ENCODE measurements at regions not wholly inside any gene's neighbourhood (a gene's known extent, or its start where the extent isn't known, plus 50 kb on each side); places are given as distances from the start of the nearest gene placed in this dataset.

GRCh38 chr9:82242285-82242963 is 253.9 kb downstream of the SPATA31D1 start:
- Mint-ChIP-seq H3K27me3 (no peaks in the 10 kb centered on the region), H3K9me3 (peaks cover 27 to 29% of the 10 kb centered on the region in 2 donors), H3K27ac (no peak overlapping the region), H3K36me3 (peaks cover 27 to 37% of the 10 kb centered on the region in 2 donors), H3K4me3 (no peak overlapping the region), H3K4me1 (peaks cover 14 to 21% of the 10 kb centered on the region in 2 donors)
- ATAC-seq (replicated peaks): peak in 1 of 2 donors; percentile 46
- no peak for DNase-seq

- Mint-ChIP-seq H3K36me3 (peaks cover 0 to 5% of the 10 kb centered on the region in 2 donors), H3K4me1 (peaks cover 14 to 19% of the 10 kb centered on the region in 2 donors), H3K9me3 (no peaks in the 10 kb centered on the region), H3K4me3 (no peak overlapping the region), H3K27me3 (no peaks in the 10 kb centered on the region), H3K27ac (no peak overlapping the region)
- ATAC-seq (replicated peaks): peak; percentile 78 to 81
- peak; percentile 9 for DNase-seq
These were observed 258.7 kb downstream of the SPATA31D1 start for GRCh38 chr9:82247318-82247717.

GRCh38 chr9:82252116-82252515 is 263.5 kb downstream of the SPATA31D1 start:
- peaks cover 7 to 9% of the 10 kb centered on the region in 2 donors for H3K4me1 Mint-ChIP-seq
- no peaks in the 10 kb centered on the region for H3K27me3 Mint-ChIP-seq
- DNase-seq (no peak), ATAC-seq (replicated peaks) (no peak)
- no peak overlapping the region for H3K27ac Mint-ChIP-seq
- H3K9me3 Mint-ChIP-seq: no peaks in the 10 kb centered on the region
- H3K4me3 Mint-ChIP-seq: no peak overlapping the region
- no peaks in the 10 kb centered on the region for H3K36me3 Mint-ChIP-seq

- ATAC-seq (replicated peaks): peak; percentile 51 to 81
- H3K4me1 Mint-ChIP-seq: peaks cover 0 to 2% of the 10 kb centered on the region in 2 donors
These were observed 266.2 kb downstream of the SPATA31D1 start for GRCh38 chr9:82254646-82255367.

GRCh38 chr9:82255481-82256176 is 267.1 kb downstream of the SPATA31D1 start:
- H3K4me1 Mint-ChIP-seq: peaks cover 0 to 6% of the 10 kb centered on the region in 2 donors
- H3K27ac Mint-ChIP-seq: no peak overlapping the region
- no peaks in the 10 kb centered on the region for H3K9me3 Mint-ChIP-seq
- DNase-seq: no peak
- no peak overlapping the region for H3K4me3 Mint-ChIP-seq
- H3K27me3 Mint-ChIP-seq: no peaks in the 10 kb centered on the region
- no peak for ATAC-seq (replicated peaks)
- H3K36me3 Mint-ChIP-seq: no peaks in the 10 kb centered on the region

More at GRCh38 chr9:82254646-82255367, 266.2 kb downstream of the SPATA31D1 start:
- Mint-ChIP-seq H3K27me3 (no peaks in the 10 kb centered on the region), H3K4me3 (no peak overlapping the region), H3K9me3 (no peaks in the 10 kb centered on the region), H3K36me3 (no peaks in the 10 kb centered on the region), H3K27ac (no peak overlapping the region)
- no peak for DNase-seq

- ATAC-seq (replicated peaks) (no peak), DNase-seq (no peak)
- Mint-ChIP-seq H3K27ac (no peak overlapping the region), H3K36me3 (peaks cover 0 to 5% of the 10 kb centered on the region in 2 donors), H3K4me3 (no peak overlapping the region), H3K4me1 (peaks cover 0 to 3% of the 10 kb centered on the region in 2 donors), H3K9me3 (peaks cover 4 to 7% of the 10 kb centered on the region in 2 donors), H3K27me3 (no peaks in the 10 kb centered on the region)
These were observed 272.1 kb downstream of the SPATA31D1 start for GRCh38 chr9:82260691-82261090.

- Mint-ChIP-seq H3K4me3 (no peak overlapping the region), H3K4me1 (peaks cover 0 to 3% of the 10 kb centered on the region in 2 donors), H3K36me3 (peaks cover 0 to 5% of the 10 kb centered on the region in 2 donors)
These were observed 275.0 kb downstream of the SPATA31D1 start for GRCh38 chr9:82263619-82264018.

GRCh38 chr9:82271106-82271561 is 282.6 kb downstream of the SPATA31D1 start:
- Mint-ChIP-seq H3K4me3 (no peak overlapping the region), H3K4me1 (peaks cover 7 to 10% of the 10 kb centered on the region in 2 donors), H3K27me3 (no peaks in the 10 kb centered on the region), H3K36me3 (no peaks in the 10 kb centered on the region), H3K9me3 (no peaks in the 10 kb centered on the region), H3K27ac (no peak overlapping the region)
- ATAC-seq (replicated peaks): no peak
- no peak for DNase-seq

More at GRCh38 chr9:82263619-82264018, 275.0 kb downstream of the SPATA31D1 start:
- H3K27me3 Mint-ChIP-seq: no peaks in the 10 kb centered on the region
- DNase-seq: no peak
- ATAC-seq (replicated peaks): no peak
- no peak overlapping the region for H3K27ac Mint-ChIP-seq
- H3K9me3 Mint-ChIP-seq: peaks cover 4 to 7% of the 10 kb centered on the region in 2 donors

- Mint-ChIP-seq H3K27ac (no peak overlapping the region), H3K36me3 (peaks cover 4 to 5% of the 10 kb centered on the region in 2 donors)
- no peak for DNase-seq
These were observed 284.5 kb downstream of the SPATA31D1 start for GRCh38 chr9:82273121-82273520.

GRCh38 chr9:82275258-82275927 is 286.8 kb downstream of the SPATA31D1 start:
- Mint-ChIP-seq H3K36me3 (peaks cover 6 to 9% of the 10 kb centered on the region in 2 donors), H3K27me3 (no peaks in the 10 kb centered on the region), H3K4me1 (peaks cover 10 to 20% of the 10 kb centered on the region in 2 donors), H3K27ac (no peak overlapping the region), H3K9me3 (peaks cover 5 to 6% of the 10 kb centered on the region in 2 donors), H3K4me3 (no peak overlapping the region)
- ATAC-seq (replicated peaks) (no peak), DNase-seq (no peak)

More at GRCh38 chr9:82273121-82273520, 284.5 kb downstream of the SPATA31D1 start:
- Mint-ChIP-seq H3K9me3 (peaks cover 5 to 6% of the 10 kb centered on the region in 2 donors), H3K4me3 (no peak overlapping the region), H3K4me1 (peaks cover 12 to 22% of the 10 kb centered on the region in 2 donors), H3K27me3 (no peaks in the 10 kb centered on the region)
- no peak for ATAC-seq (replicated peaks)

GRCh38 chr9:82281066-82281465 is 292.5 kb downstream of the SPATA31D1 start:
- Mint-ChIP-seq H3K36me3 (peaks cover 7 to 11% of the 10 kb centered on the region in 2 donors), H3K9me3 (peaks cover 5 to 8% of the 10 kb centered on the region in 2 donors), H3K4me1 (peaks cover 5 to 12% of the 10 kb centered on the region in 2 donors), H3K27me3 (no peaks in the 10 kb centered on the region), H3K4me3 (no peak overlapping the region), H3K27ac (no peak overlapping the region)
- ATAC-seq (replicated peaks): no peak
- no peak for DNase-seq

GRCh38 chr9:82284758-82285157 is 296.2 kb downstream of the SPATA31D1 start:
- DNase-seq: no peak
- no peak for ATAC-seq (replicated peaks)
- H3K27me3 Mint-ChIP-seq: no peaks in the 10 kb centered on the region
- peak overlapping the region; percentile 51 for H3K27ac Mint-ChIP-seq
- no peak overlapping the region for H3K4me3 Mint-ChIP-seq
- no peaks in the 10 kb centered on the region for H3K4me1 Mint-ChIP-seq
- peaks cover 12 to 19% of the 10 kb centered on the region in 2 donors for H3K9me3 Mint-ChIP-seq
- H3K36me3 Mint-ChIP-seq: peaks cover 7% of the 10 kb centered on the region in 2 donors

GRCh38 chr9:82295181-82295580 is 306.6 kb downstream of the SPATA31D1 start:
- no peaks in the 10 kb centered on the region for H3K27me3 Mint-ChIP-seq
- no peak for ATAC-seq (replicated peaks)
- no peak overlapping the region for H3K27ac Mint-ChIP-seq
- DNase-seq: no peak
- no peak overlapping the region for H3K4me3 Mint-ChIP-seq
- peaks cover 6 to 8% of the 10 kb centered on the region in 2 donors for H3K9me3 Mint-ChIP-seq
- H3K4me1 Mint-ChIP-seq: peaks cover 2 to 8% of the 10 kb centered on the region in 2 donors
- H3K36me3 Mint-ChIP-seq: peaks cover 0 to 1% of the 10 kb centered on the region in 2 donors

- H3K36me3 Mint-ChIP-seq: peaks cover 5 to 12% of the 10 kb centered on the region in 2 donors
- H3K27ac Mint-ChIP-seq: no peak overlapping the region
- no peak for DNase-seq
- H3K27me3 Mint-ChIP-seq: no peaks in the 10 kb centered on the region
- no peak overlapping the region for H3K4me3 Mint-ChIP-seq
- peaks cover 0 to 3% of the 10 kb centered on the region in 2 donors for H3K4me1 Mint-ChIP-seq
- H3K9me3 Mint-ChIP-seq: peaks cover 8 to 10% of the 10 kb centered on the region in 2 donors
- ATAC-seq (replicated peaks): no peak
These were observed 311.3 kb downstream of the SPATA31D1 start for GRCh38 chr9:82299870-82300269.

Measured in stimulated activated naive B cell treated with anti-CD40 and anti-IgM and Interleukin-4, amounts not matched to agents 10 μg/mL and 1 μg/mL and 100 μg/mL, for 72 hours (primary cell).